GM19452 (cell line): ENCODE measurements at regions not wholly inside any gene's neighbourhood (a gene's known extent, or its start where the extent isn't known, plus 50 kb on each side); places are given as distances from the start of the nearest gene placed in this dataset.

Experiments used
- ATAC-seq: cut with Tn5 transposase; IDR thresholded peaks from one replicate; pipeline ENCODE4 v1.9.1; 2021; ENCODE audit not compliant: unreplicated experiment

GRCh38 chr4:180571516-180572055, 1671.6 kb upstream of the TENM3 start:
- ATAC-seq: no peak

- ATAC-seq: no peak
Measured at GRCh38 chr4:180578175-180578574, 1665.0 kb upstream of the TENM3 start.

GRCh38 chr4:180581061-180581460, 1662.1 kb upstream of the TENM3 start:
- ATAC-seq: no peak

DNA sequence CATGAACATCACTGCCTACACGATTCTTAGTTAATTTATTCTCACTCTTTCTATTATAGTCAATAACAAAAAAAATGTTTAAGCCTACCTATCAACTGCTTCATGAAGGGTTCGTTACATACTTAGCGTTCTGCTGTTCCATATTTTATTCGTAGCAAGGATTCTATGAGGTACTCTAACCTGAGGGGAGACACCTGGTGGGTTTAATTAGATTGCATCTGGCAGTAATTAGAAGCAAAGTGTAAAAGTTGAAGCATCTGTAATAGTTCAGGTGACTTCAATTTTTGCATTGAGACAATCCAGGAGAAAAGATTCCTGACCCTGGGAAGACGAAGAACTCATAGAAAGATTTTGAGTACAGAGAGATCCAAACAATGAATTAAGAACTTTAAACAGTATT, 1655.8 kb upstream of the TENM3 start:
- ATAC-seq: no peak

DNA sequence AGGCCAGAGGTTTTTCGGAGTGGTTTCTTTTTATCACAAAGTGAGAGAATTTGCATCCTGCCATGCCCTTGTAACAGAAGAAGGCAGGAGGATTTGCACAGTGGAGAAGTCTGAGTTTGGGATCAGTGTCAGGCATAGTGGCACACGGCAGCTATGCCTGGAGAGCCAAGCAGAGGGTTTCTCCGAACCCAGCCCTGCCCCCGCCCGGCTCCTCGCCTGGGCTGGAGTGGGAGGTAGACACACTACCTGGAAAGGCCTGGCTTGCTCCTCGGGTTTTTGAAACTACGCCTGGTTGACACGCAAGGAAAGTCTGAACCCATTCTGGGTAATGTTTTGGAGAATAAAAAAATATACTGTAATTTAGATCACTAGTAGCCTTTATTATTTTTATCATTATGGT, 1653.6 kb upstream of the TENM3 start:
- ATAC-seq: no peak

- ATAC-seq: no peak
Measured at GRCh38 chr4:180596888-180597483, 1646.2 kb upstream of the TENM3 start.

DNA sequence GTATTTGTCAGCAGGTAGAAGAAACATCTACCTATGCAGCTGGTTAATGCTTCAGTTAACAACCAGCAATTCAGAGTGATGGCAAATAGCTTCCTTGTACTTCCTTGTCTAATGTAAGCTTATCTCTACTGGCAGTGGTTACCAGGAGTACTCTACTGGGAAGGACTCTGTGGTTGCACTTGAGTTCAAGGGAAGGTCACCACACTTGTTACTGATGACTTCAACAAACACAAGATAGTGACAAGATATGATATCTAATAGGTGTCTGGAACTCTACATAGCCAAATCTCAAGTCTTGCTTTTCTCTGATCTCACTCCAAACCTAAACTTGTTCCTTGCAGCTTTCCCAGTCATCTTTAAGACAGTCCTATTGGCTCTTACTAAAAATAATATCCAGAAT, 1644.9 kb upstream of the TENM3 start:
- no peak for ATAC-seq

DNA sequence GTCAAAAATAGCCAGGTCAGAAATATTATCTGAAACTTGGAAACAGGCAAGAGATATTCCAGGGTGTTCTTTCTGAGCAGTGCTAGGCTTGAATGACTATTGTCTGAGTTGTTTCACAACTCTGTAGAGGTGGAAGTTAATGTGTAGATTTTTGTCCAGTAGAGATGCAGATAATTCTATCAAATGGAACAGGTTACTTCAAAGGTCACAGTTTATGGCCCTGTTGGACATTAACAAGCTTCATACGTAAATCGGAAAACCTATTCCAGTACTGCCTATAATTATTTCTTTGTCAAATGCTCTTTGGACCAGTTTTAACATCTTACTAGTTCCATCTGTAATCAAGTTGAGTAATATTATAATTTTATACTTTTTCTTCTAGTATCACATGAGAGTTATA, 1639.4 kb upstream of the TENM3 start:
- ATAC-seq: no peak

DNA sequence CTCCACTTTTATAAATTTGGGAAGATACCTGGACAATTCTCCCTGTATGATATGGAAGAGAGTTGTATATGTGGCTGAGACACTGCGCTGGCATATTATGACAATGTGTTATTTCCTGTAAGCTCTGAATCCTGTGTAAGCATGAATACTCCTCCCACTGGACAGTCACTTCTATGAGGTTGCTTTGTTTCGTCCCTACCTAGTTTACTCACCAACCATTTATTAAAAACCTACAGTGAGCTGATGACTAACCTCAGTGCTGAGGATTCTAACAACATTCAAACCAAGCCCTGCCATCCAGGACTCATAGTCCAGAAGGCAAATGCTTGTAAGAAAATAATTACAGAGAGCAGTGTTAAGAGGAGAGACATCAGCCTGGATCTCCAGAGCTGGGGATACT, 1632.9 kb upstream of the TENM3 start:
- ATAC-seq: no peak

GRCh38 chr4:180615746-180616145, 1627.5 kb upstream of the TENM3 start:
- ATAC-seq: no peak

DNA sequence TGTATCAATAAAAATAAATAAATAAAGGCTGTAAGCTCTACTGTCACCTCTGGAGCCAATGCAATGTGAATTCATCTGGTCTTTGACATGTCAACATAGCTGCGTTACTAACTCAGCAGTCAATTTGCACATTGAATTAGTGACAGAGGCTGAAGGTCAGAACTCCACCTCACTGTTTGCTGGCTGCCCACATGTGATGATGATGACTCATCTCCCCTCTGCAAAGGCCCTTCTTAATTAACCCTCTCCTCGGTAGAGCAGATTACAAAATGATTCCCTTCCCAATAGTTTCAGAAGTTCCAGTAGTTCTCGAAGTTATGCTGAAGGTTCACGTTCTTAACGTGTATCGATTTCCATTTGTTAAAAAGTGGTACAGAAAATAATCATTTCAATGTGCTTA, 1626.0 kb upstream of the TENM3 start:
- no peak for ATAC-seq

DNA sequence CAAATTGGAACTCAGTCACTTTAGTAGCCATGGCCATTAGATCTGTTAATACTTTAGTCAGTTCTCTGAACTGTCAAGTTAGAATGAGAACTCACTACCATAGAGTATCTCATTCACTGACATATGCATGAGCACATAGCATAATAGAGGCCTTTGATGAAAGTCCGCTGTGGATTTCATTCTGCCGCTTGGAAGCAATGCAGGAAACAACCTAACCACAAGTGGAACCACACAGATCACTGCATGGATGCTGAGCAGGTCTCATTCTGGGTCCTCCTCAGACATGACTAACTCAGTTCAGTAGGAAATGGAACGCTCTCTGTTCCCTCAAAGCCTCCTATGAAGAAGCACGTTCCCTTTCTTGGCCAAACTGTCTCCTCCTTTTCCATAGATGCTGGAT, 1624.8 kb upstream of the TENM3 start:
- ATAC-seq: no peak

DNA sequence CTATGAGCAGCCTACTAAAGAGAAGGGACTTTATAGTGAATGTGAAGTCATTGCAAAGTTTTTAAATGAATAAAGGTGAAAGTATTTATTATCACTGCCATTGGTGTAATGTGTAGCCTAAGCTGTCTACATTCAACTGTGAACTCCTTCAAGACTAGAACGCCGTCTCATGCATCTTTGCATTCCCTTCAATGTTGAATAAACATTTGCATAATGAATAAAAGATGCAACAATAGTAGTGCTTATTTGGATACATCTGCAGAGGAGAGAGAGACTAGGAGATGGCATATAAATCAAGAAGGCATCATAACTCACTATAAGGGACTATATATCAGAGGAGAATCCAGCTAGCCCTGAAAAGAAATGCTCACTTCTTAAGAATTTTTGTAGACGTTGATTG, 1623.8 kb upstream of the TENM3 start:
- no peak for ATAC-seq

- no peak for ATAC-seq
Measured at GRCh38 chr4:180622254-180622653, 1620.9 kb upstream of the TENM3 start.

- ATAC-seq: no peak
Measured at GRCh38 chr4:180625653-180626052, 1617.5 kb upstream of the TENM3 start.

- ATAC-seq: no peak
Measured at GRCh38 chr4:180630012-180630665, 1613.1 kb upstream of the TENM3 start.

DNA sequence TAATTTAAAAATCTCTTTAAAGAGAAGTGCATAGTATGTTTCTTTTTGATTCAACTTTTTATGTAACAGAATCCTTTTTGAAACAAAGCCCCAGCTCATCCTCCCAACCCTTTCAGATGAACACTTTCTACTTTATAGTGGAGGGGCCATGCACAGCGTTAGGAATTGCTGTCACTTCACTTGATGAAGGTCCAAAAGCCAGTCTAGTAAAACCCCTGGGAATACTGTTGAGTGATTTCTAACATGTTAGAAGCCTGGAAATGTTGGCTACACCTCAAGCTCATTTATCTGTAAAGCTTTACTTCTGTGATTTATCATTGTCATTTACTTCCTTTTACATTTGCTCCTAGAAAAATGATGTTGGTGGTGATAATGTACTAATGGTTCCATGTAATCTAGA, 1608.9 kb upstream of the TENM3 start:
- ATAC-seq: no peak

GRCh38 chr4:180635281-180635680, 1607.9 kb upstream of the TENM3 start:
- no peak for ATAC-seq

DNA sequence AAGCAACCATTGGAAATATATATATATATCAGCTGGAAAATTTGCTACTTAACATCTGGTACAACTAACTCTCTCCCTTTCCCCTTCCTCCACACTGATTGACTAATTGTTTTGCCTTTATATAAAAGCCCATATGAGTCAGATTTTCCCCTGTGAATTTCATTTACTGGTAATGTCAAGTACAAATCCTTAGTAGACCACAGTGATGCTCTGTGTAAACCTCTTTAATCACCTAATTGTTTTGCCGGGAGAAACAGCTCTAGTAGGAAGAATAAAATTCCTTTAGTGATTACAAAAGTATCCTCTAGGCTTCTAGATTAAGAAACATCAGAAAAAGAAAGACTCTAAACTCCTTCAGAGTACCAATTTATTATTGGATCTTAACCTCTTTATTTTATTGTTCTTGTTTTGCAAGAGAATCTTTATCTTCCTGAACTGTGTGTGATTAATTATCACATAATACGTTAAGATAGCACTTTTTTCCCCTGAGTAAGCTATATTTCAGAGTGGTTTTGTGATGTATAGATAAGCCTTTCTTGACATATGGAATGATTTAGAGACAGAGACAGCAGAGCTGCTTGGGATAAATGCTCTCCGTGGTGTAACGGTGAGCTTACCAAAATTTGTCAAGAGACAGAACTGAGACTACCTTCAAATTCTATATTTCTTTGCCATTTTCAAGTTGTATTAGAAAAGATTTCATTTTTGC, 1606.4 kb upstream of the TENM3 start:
- no peak for ATAC-seq

- no peak for ATAC-seq
Measured at GRCh38 chr4:180637616-180638015, 1605.6 kb upstream of the TENM3 start.

GRCh38 chr4:180640193-180640592, 1603.0 kb upstream of the TENM3 start:
- ATAC-seq: no peak

DNA sequence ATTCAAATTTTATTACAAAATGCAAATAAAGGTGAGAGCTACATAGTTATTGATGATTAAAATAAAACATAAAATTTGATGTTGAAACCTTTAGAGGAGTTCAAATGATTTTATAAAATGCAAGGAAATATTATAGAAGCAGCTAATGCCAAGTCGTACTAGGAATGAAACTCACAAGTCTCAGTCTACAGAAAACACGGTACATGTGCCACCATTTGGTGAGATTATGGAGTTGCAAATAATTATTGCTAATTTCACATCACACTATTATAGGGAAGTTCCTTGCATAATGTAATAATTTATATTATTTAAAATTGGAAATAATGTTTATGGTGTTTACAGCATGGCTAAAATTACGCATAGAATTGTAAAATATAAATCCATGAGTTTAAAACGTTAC, 1601.7 kb upstream of the TENM3 start:
- no peak for ATAC-seq
